ELF-1 (cell line): ENCODE measurements at regions not wholly inside any gene's neighbourhood (a gene's known extent, or its start where the extent isn't known, plus 50 kb on each side); places are given as distances from the start of the nearest gene placed in this dataset.

Experiments
- DNase-seq: peaks from one replicate; pipeline ENCODE4 v3.0.0-alpha.2; 2016; ENCODE audit warnings: low read depth, low spot score

- DNase-seq: no peak
Observed at GRCh38 chr11:97409141-97409540, 1019.3 kb downstream of the JRKL start.

GRCh38 chr11:97414801-97415200 is 1025.0 kb downstream of the JRKL start:
- no peak for DNase-seq

- DNase-seq: no peak
Observed at GRCh38 chr11:97419729-97420128, 1029.9 kb downstream of the JRKL start.

GRCh38 chr11:97428247-97428790 is 1038.5 kb downstream of the JRKL start:
- DNase-seq: no peak

- DNase-seq: no peak
Observed at GRCh38 chr11:97430877-97431276, 1041.1 kb downstream of the JRKL start.

- no peak for DNase-seq
Observed at GRCh38 chr11:97432926-97433325, 1043.1 kb downstream of the JRKL start.

- DNase-seq: no peak
Observed at GRCh38 chr11:97445561-97445960, 1055.7 kb downstream of the JRKL start.

GRCh38 chr11:97451441-97451840 is 1061.6 kb downstream of the JRKL start:
- no peak for DNase-seq

- DNase-seq: no peak
Observed at GRCh38 chr11:97454988-97455387, 1065.2 kb downstream of the JRKL start.

- DNase-seq: no peak
Observed at GRCh38 chr11:97460091-97460490, 1070.3 kb downstream of the JRKL start.

- no peak for DNase-seq
Observed at GRCh38 chr11:97461044-97461880, 1071.4 kb downstream of the JRKL start.

GRCh38 chr11:97461934-97462333 is 1072.1 kb downstream of the JRKL start:
- no peak for DNase-seq

GRCh38 chr11:97463891-97464290 is 1074.1 kb downstream of the JRKL start:
- no peak for DNase-seq

GRCh38 chr11:97471480-97471879 is 1081.7 kb downstream of the JRKL start:
- no peak for DNase-seq

- DNase-seq: no peak
Observed at GRCh38 chr11:97487387-97487786, 1097.6 kb downstream of the JRKL start.

- DNase-seq: no peak
Observed at GRCh38 chr11:97498891-97499290, 1109.1 kb downstream of the JRKL start.

GRCh38 chr11:97502201-97502600 is 1112.4 kb downstream of the JRKL start:
- no peak for DNase-seq

GRCh38 chr11:97506076-97506759 is 1116.4 kb downstream of the JRKL start:
- no peak for DNase-seq

- no peak for DNase-seq
Observed at GRCh38 chr11:97514446-97514845, 1124.6 kb downstream of the JRKL start.

- no peak for DNase-seq
Observed at GRCh38 chr11:97516688-97517087, 1126.9 kb downstream of the JRKL start.

- no peak for DNase-seq
Observed at GRCh38 chr11:97525273-97525672, 1135.5 kb downstream of the JRKL start.

- no peak for DNase-seq
Observed at GRCh38 chr11:97537407-97538150, 1147.8 kb downstream of the JRKL start.
